ENCODE measurements at regions not wholly inside any gene's neighbourhood (a gene's known extent, or its start where the extent isn't known, plus 50 kb on each side); places are given as distances from the start of the nearest gene placed in this dataset.

GRCh38 chr5:74372502-74373064 lies 267.9 kb downstream of the ENC1 start:
- no peaks in the 10 kb centered on the region for H3K27me3 ChIP-seq (ENCODE audit: control insufficient read depth, insufficient read depth, low read length)
- DNase-seq (ENCODE audit: low read depth): no peak
- H3K36me3 ChIP-seq (ENCODE audit: control insufficient read depth, insufficient read depth, low read length): no peaks in the 10 kb centered on the region
- H3K4me3 ChIP-seq (ENCODE audit: low read depth, low read length): no peak overlapping the region
- TF ChIP-seq CTCF (IDR thresholded peaks at IDR 0.05; ENCODE audit: insufficient read depth, low read length, poor library complexity, severe bottlenecking): no peak

GRCh38 chr5:74372051-74372450 lies 268.5 kb downstream of the ENC1 start:
- Histone ChIP-seq H3K27me3 (ENCODE audit: control insufficient read depth, insufficient read depth, low read length) (no peaks in the 10 kb centered on the region), H3K4me3 (ENCODE audit: low read depth, low read length) (no peak overlapping the region), H3K36me3 (ENCODE audit: control insufficient read depth, insufficient read depth, low read length) (no peaks in the 10 kb centered on the region)
- TF ChIP-seq CTCF (IDR thresholded peaks at IDR 0.05; ENCODE audit: insufficient read depth, low read length, poor library complexity, severe bottlenecking): no peak
- DNase-seq (ENCODE audit: low read depth): no peak

- TF ChIP-seq CTCF (IDR thresholded peaks at IDR 0.05; ENCODE audit: insufficient read depth, low read length, poor library complexity, severe bottlenecking): no peak
- no peaks in the 10 kb centered on the region for H3K36me3 ChIP-seq (ENCODE audit: control insufficient read depth, insufficient read depth, low read length)
- H3K27me3 ChIP-seq (ENCODE audit: control insufficient read depth, insufficient read depth, low read length): no peaks in the 10 kb centered on the region
- no peak for DNase-seq (ENCODE audit: low read depth)
- no peak overlapping the region for H3K4me3 ChIP-seq (ENCODE audit: low read depth, low read length)
Observed at GRCh38 chr5:74371621-74372020, 268.9 kb downstream of the ENC1 start.

GRCh38 chr5:74370168-74370567 lies 270.4 kb downstream of the ENC1 start:
- no peak for TF ChIP-seq CTCF (IDR thresholded peaks at IDR 0.05; ENCODE audit: insufficient read depth, low read length, poor library complexity, severe bottlenecking)
- no peaks in the 10 kb centered on the region for H3K36me3 ChIP-seq (ENCODE audit: control insufficient read depth, insufficient read depth, low read length)

GRCh38 chr5:74369173-74369572 lies 271.4 kb downstream of the ENC1 start:
- H3K27me3 ChIP-seq (ENCODE audit: control insufficient read depth, insufficient read depth, low read length): no peaks in the 10 kb centered on the region
- DNase-seq (ENCODE audit: low read depth): no peak
- H3K4me3 ChIP-seq (ENCODE audit: low read depth, low read length): no peak overlapping the region
- no peaks in the 10 kb centered on the region for H3K36me3 ChIP-seq (ENCODE audit: control insufficient read depth, insufficient read depth, low read length)
- no peak for TF ChIP-seq CTCF (IDR thresholded peaks at IDR 0.05; ENCODE audit: insufficient read depth, low read length, poor library complexity, severe bottlenecking)

More at GRCh38 chr5:74370168-74370567, 270.4 kb downstream of the ENC1 start:
- DNase-seq (ENCODE audit: low read depth): no peak
- no peak overlapping the region for H3K4me3 ChIP-seq (ENCODE audit: low read depth, low read length)
- no peaks in the 10 kb centered on the region for H3K27me3 ChIP-seq (ENCODE audit: control insufficient read depth, insufficient read depth, low read length)

- no peaks in the 10 kb centered on the region for H3K36me3 ChIP-seq (ENCODE audit: control insufficient read depth, insufficient read depth, low read length)
- no peak for TF ChIP-seq CTCF (IDR thresholded peaks at IDR 0.05; ENCODE audit: insufficient read depth, low read length, poor library complexity, severe bottlenecking)
- no peak overlapping the region for H3K4me3 ChIP-seq (ENCODE audit: low read depth, low read length)
- H3K27me3 ChIP-seq (ENCODE audit: control insufficient read depth, insufficient read depth, low read length): no peaks in the 10 kb centered on the region
- DNase-seq (ENCODE audit: low read depth): no peak
Observed at GRCh38 chr5:74367934-74368333, 272.6 kb downstream of the ENC1 start.
